ENCODE measurements at regions not wholly inside any gene's neighbourhood (a gene's known extent, or its start where the extent isn't known, plus 50 kb on each side); places are given as distances from the start of the nearest gene placed in this dataset.

- DNase-seq (ENCODE audit: low spot score): no peak
- no peak for TF ChIP-seq CTCF (IDR thresholded peaks at IDR 0.05; ENCODE audit: extremely low read depth, missing control alignments)
Observed at GRCh38 chr5:143755966-143756365, 56.0 kb upstream of the HMHB1 start.

DNA sequence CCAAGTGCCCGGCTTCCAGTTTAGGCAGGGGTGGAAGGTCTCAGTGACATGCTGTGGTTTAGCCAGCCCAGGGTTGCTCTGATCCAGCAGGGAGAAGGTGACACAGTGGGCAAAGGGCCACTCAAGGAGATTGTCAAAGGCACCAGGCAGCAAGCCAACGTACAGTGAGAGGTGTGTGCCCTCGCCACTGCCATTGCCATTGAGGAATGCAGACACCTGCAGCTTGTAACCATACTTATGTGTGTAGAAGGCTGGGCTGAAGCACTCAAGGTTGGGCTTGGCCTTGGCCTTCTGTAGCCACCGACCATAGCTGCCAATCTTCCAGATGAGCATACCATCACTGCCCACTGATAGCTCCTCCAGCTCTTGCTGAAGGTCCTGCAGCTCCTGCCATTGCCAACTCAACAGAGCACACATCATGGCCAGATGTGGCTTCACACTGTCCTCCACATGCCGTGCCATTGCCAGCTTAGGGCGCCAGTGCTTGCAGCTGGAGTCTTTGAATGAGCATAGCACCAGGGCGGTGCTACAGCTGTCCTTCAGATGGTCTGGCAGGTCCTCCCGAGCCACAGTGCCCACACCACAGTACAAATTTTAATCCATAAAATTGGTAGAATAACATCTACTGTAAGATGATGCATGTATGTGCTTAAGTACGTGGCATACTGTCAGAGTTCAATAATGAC lies 59.7 kb upstream of the HMHB1 start:
- TF ChIP-seq CTCF (IDR thresholded peaks at IDR 0.05; ENCODE audit: extremely low read depth, missing control alignments): no peak
- no peak for DNase-seq (ENCODE audit: low spot score)

DNA sequence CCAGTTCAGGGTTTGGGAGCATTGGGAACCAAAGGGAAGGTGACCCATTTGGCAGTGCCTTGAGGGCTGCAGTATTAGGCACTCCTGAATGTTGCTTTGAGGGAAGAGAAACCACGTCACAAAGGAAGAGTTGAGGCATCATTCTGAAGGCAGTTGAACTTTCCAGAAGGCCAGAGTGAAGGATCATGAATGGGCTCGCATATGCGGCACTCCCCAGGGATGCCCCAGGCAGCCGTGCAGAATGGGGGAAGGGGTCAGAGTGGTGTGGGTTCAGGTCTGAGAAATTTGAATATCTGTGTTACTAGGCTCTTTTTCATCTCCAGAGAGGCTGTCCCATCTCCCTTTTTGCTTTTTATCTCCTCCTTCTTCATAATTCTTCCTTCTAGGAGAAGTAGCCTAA lies 60.6 kb upstream of the HMHB1 start:
- DNase-seq (ENCODE audit: low spot score): no peak
- no peak for TF ChIP-seq CTCF (IDR thresholded peaks at IDR 0.05; ENCODE audit: extremely low read depth, missing control alignments)

DNA sequence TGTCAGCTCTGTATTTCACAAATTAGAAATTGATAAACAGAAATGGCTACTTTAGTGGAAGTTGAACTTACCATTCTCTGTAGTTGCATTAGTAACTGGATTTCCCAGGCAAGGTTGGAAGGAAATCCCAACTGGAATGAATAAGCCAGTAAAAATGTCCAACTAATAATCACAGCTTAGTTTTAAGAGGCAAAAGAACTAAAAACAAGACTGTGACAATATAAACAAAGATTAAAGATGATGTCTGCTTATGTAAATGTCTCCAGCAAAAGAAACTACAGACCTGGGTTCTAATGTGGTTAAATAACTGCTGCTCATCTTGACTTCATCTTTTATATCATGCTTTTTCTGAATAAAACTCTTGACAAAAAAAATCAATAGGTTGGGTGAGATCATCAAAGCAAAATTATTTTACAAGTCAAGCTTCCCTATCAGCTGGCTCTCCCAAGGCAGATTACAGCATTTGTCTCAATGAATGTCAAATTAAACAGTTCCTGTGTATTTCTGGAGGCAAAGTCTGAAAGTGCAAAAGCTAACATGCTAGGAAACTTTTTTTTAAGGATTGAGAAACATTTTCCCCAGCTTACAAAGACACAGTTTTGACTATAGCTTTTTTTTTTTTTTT lies 62.3 kb upstream of the HMHB1 start:
- no peak for DNase-seq (ENCODE audit: low spot score)

GRCh38 chr5:143748516-143748915 lies 63.4 kb upstream of the HMHB1 start:
- no peak for TF ChIP-seq CTCF (IDR thresholded peaks at IDR 0.05; ENCODE audit: extremely low read depth, missing control alignments)
- no peak for DNase-seq (ENCODE audit: low spot score)

More for the DNA sequence above, 62.3 kb upstream of the HMHB1 start:
- no peak for TF ChIP-seq CTCF (IDR thresholded peaks at IDR 0.05; ENCODE audit: extremely low read depth, missing control alignments)

GRCh38 chr5:143742951-143743350 lies 69.0 kb upstream of the HMHB1 start:
- no peak for DNase-seq (ENCODE audit: low spot score)
- TF ChIP-seq CTCF (IDR thresholded peaks at IDR 0.05; ENCODE audit: extremely low read depth, missing control alignments): no peak

DNA sequence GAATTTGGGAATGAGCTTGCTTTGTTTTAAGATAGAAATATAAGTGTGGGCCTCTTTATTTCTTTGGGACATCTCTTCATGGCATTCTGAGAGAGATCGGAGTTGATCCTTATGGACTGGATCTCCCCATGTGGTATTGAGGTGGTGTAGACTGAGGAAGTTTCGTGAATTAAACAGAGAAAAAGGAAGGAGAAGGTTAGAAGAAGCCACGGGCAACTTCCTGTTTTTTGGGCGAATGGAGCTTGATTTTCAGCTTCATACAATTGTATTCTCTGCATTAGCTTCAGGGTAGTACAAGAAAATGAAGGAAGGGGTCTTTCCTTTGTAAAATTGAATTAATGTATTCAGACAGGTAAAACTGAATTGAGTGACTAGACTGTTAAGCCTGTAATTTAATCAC lies 70.5 kb upstream of the HMHB1 start:
- no peak for TF ChIP-seq CTCF (IDR thresholded peaks at IDR 0.05; ENCODE audit: extremely low read depth, missing control alignments)
- DNase-seq (ENCODE audit: low spot score): no peak

All from GM20000 (cell line).